NCI-H2227 treated with DMSO at 0.1 percent for 48 hours (cell line): ENCODE measurements at regions not wholly inside any gene's neighbourhood (a gene's known extent, or its start where the extent isn't known, plus 50 kb on each side); places are given as distances from the start of the nearest gene placed in this dataset.
A peak's percentile ranks its signal among the peaks of the same experiment; 100 is the strongest.

Experiments
- DNase-seq: peaks from one replicate; lab custom pipeline; 2025; lab: John Stamatoyannopoulos, UW

DNA sequence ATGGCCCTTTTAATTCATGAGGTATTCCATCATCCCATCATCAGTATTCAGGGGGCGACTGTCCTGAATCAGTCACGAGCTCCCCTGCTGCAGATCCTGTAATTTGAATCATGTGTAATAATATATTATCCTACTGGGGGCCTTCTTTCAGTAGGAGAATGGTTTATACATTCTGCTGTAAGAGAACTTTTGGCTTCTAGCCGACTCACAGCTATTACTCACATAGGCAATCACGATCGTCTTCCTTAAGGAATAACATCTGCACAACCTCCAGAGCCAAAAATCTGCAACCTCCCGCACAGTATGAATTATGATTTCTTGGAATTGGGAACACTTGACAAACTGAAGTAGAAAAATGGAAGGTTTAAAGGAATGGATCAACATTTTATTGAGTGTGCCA, 343.0 kb downstream of the USP25 start:
- no peak for DNase-seq

DNA sequence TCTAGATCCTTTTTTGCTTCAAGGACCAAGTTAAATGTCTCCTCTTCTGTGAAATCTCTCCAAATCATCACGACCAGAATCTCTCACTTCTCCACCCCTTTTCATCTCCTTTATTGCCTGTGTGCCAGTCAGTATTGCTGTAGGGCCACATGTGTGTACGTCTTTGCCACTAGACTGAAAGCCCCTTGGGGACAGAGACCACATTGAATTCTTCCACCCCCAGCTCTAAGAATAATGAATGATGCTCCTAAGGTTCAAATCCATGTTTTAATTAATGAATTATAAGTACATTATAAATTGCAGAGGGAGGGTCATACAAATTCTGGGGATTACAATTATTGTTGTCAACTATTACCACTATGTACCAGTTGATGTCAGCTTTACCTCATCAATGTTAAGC, 343.8 kb downstream of the USP25 start:
- no peak for DNase-seq

DNA sequence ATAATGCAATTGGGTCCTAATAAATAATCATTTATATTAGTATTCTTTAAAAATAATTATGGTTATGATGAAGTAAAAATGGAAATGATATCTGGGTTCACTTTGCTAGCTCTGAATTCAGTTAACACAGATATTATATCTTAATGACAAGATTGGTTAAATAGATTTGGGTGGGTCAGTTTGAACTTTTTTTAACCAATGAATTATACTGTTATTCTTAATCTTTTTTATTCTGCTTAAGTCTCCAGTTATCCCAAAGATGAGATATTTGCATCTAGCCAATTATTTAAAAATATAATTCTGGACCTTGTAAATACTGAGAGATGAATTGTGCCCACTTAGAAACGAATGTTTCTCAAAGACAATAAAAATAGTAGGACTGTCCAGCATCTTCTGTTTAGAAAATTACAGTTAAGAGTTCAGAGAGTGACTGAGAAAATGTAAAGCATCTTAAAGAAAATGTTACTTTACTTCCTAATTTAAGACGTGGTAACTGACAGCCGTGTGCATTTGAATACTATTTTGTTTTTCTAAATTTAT, 345.2 kb downstream of the USP25 start:
- DNase-seq = no peak

DNA sequence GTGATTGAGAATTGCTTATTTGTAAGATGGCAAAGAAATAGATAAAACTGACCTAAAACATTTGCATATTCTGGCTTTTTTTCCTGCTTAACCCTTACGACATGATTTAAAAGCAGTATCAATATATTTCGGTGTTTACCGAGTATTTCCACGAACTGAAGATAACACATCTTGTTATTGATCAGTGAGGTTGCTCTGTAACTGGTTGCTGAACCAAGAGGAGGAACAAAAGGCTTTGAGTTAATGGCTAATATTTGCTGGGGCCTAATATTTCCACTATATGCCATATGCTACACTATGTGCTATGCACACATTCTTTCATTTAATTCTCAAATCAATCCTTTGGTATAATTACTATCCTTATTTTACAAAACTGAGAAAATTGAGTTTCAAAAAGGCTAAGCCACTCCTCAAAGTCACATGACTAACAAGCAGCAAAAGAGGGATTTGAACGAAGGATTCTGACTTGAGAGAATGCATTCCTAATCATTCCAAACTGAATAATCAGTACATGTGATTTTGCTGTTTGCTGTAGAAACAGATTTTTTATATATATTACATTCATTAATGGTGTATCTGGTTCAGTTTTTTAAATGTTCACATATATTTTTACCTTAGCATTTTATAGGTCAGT, 346.0 kb downstream of the USP25 start:
- no peak for DNase-seq

DNA sequence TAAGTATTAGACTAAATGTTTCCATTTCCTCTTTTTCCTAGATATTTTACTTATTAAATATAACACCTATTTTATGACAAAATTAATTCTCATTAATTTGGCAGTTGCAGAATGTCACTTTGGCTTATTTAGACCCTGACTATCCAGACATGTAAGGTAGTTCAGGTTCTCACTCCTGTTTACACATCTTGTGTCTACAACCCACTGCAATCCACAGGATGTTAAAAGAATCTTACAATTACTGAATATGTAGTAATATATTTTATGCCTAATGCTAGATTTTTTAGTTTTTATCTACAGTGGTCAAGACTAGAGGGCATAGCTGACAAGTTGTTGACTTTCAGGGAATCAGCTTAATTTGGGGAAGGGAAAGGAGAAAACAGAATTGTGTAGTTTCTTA, 346.7 kb downstream of the USP25 start:
- DNase-seq = no peak

DNA sequence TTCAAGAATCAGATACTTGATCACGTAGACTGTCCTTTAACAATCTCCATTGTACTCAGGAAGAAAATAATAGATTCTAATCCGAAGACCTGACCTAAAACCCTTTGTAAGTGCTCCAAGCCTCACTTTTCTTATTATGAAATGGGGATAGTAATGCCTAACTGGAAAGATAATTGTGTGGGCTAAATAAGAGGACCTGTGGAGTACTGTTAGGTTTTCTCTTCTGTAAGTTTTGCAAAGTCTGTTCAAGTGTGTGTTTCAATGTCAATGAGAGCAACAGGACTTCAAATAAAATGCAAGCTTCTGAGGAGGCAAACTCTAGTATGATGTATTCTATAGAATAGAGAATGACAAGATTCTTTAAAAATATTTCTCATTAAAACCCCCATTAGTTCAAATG, 348.6 kb downstream of the USP25 start:
- no peak for DNase-seq

DNA sequence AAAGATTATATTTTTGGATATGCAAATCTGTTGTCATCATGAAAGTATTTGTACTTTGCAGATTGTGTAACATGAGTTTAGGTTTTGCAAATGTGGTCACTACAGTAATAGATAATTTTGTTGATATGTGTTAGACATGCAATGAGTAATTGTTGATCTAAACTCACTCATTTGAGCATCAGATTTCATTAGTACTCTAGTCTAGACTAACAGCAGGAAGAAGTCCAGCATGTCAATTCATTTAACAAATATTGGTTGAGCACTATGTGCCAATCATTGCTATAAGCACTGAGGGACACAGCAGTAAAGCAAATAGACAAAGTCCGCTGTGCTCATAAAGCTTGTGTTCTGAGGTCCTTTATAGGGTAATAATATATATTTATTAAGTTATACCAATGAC, 350.0 kb downstream of the USP25 start:
- no peak for DNase-seq

DNA sequence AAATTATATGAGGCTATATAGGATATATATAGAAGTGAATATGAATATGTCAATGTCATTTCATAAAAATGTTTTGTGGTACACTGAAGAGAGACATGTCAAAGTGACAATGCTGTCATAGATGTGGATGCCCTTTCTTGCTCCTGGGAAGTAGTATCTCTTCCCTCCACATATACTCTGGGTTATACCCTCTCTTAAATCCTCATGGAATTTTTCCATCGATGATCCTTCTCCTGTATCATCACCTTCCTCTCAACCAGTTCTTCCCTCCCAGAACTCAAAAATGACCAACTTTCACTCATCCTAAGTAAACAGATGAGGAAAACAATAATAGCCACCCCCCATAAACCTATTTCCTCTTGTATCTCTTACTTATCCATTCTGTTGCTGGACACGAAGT, 351.5 kb downstream of the USP25 start:
- no peak for DNase-seq

DNA sequence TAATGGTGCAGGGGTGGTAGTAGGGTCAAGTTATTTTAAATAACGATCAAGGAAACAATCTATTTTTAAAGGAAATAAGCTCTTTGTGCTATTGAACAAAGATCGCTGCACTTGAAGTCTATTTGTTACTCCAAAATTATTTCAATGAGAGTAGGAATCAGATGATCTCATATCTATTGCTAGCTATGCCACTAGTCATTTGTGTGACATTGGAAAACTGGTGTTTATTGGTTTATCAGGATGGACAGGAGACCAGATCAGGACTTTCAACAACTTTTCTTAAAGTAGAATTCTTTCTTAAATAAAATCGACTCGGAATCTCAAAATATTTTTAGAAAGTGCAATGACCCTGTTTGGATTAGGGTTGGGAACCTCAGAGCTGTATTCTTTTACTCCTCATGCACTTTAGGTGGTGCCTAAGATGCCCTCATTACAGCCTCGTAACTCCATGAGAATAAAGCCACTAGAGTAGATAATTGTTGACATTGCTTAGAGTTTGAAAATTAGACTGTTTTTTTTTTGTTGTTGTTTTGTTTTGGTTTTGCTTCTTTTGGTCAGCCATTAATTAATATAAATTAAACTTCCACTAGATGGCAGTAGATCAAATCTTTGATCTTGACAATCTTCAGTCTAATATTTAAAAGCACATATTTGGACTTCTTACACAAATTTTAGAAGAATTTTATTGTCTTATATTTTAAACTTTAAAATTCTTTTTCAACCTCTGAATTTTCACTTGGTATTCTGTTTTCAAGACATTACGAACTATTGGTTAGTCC, 352.4 kb downstream of the USP25 start:
- DNase-seq = peak; percentile 4

DNA sequence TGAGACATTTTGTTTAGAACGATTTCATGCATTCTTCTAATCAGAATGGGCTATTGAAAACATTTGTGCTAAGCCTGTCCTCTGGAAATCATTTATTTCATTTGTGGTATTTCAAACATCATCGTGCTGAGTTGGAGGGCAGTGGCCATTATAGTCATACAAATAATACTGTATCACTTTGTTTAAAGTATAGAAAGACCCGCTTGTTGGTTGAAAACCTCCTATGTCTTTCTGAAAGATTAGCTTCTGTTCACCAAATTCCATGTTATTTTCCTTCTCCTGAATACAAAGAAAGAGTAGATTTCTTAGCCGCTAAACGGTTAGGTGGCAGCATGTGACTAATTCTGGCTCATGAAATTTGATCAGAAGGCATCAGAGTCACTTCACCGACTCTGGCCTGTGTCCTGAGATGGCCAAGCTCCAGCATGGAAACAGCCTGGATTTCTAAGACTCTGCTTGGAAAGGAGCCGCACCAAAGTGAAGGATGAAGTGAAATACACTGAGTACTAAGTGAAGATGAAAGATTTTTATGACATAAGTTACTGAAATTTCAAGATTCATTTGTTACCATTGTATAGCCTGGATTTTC, 355.1 kb downstream of the USP25 start:
- DNase-seq = no peak

DNA sequence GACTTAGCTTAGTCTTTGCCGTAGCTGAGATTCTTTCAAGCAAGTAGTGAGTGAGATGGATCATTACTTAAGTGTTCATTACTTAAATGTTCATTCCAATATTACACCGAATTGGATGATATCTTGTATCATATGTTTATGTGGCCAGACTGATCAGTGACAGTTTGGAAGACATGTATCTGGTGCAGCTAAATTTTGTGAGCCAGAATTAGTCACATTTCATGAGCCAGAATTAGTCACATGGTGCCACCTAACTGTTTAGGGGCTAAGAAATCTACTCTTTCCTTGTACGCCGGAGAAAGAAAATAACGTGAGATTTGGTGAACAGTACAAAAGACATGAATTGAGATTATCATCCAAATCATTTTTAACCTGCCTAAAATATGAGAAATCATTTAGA, 355.6 kb downstream of the USP25 start:
- DNase-seq = no peak

DNA sequence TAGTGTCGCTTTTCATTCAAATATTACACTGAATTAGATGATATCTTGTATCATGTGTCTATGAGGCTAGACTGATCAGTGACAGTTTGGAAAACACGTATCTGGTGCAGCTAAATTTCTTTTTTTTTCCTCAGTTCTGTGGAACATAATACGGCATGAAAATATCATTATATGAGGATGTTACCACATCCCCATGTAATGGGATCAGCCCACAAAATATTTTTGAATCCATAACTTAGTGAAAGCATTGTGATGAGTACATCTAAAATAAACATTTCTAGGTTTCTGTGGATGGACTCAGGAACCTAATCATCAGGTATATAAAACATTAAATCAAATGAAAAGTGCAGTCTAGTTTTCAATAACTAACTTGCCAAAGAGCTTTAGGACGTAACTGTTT, 356.3 kb downstream of the USP25 start:
- DNase-seq = no peak

DNA sequence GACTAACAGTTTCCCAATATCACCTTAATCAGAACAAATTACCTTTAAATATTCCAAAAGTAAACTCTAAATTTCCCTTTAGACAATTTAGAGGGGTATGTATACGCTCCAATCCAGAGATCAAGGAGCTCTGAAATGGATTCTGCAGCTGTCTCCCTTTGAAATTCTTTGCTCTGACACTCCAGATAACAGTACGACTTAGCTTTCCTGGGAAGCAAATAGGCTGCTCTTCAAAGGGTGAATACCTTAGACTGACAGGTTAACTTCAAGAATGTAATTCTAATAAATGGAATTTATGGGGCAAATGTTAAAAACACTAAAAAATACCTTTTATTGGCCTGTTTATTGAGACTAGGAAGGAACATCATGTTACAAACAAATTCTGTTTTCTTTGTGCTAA, 357.2 kb downstream of the USP25 start:
- no peak for DNase-seq

DNA sequence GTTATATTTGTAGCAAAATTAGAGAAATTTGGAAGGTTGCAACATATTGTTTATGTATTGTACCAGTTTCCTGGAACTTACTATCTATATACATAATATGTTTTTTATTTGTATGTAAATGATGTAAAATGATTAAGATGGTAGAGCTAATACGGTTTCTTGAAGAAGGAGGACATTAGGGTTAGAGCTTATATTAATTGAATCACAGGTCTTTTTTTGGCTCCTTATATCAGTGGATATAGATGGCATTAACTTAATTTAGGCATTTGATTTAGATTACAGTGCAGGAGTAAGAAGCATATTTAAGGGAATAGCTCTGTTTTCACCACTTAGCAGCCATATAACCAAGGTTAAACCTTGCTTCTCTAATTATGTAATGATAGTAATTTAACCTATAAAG, 357.7 kb downstream of the USP25 start:
- no peak for DNase-seq

DNA sequence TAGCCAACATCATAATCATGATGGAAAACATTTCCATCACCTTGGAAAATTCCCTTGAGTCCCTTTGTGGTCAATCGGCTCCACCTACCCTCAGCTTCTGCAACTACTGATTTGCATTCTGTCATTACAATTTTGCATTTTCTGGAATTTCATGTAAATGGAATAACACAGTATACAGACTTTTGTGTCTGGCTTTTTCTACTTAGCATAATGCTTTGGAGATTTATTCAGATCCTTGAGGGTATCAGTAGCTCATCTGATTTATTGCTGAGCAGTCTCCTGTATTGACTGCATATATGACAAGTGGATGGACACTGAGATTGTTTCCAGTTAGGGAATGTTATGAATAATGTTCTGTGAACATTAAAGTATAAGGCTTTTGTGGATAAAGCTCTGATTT, 358.3 kb downstream of the USP25 start:
- DNase-seq = no peak

DNA sequence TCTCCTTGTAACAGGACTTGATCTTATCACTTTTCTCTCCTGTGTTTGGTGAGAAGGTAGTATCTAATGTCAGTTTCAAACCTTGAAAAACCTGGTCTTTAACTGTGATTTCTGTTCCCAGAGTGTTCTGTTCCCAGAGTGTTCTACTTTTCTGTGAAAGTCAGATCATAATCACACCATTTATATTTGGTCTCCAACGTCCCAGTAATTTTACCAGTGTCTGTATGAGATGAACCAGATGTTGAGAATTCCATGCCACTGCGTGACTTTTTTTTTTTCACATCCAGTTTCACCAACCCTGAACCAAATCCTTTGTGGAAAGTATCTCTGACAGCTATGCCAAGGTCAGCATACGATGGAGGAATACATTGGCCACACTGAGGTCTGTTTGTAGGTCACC, 365.2 kb downstream of the USP25 start:
- no peak for DNase-seq

DNA sequence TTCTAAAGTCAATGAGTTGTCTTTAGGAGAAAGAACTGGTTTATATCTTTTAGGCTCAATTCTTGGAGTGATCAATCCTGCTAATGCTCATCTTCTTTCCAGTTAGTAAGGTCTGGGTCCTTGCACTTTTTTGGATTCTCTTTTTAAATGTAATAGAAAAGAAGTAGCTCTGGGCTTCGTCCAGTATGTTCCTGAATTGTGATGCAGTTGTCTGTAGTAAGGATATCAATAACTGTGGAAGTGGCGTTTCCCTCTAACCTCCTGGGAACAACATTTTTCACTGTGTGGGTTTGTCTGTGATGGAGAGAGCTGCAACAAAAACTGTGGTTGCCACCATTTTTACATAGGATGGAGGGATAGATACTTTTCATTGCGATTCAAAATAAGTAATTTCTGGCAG, 367.2 kb downstream of the USP25 start:
- DNase-seq = no peak

DNA sequence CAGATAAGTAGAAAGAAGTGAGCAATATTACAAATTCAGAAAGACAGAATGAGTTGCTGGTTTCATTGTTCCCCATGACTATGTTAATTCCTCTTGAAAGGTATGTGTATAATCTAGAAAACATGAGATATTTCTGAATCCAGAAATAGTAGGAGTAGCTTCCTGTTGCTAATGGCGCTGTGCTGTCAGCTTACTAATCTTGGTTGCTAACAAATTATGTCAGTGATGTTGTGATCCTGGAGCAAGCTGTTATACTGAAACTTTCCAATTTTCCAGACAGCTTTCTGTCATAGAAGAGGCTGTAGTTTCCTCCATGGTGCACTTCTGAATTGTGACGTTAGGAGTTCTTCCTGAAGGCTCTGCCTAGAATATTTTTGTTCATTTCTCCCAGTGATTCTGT, 372.3 kb downstream of the USP25 start:
- no peak for DNase-seq

DNA sequence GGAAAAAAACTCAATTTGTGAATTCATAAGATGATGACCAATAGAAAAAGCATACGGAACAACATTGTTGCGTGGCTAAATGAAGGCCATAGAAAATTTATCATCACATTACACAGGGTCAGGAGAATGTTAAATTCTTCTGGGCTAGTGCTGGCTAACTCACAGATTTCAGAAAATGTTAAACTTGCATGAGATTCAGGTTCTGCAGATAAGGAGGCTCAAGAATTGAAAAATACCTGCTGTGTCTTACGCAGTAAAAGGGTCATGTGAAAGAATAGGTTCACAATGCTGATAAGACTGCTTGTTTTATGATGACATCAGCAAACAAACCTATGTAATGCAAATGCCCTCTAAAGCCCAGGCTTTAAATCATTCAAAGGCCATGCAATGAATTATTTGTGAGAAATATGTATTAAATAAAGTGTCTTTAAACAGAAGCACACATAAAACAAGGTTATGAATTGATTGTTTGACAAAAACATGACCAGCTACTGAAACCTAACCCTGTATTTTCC, 378.8 kb downstream of the USP25 start:
- no peak for DNase-seq

DNA sequence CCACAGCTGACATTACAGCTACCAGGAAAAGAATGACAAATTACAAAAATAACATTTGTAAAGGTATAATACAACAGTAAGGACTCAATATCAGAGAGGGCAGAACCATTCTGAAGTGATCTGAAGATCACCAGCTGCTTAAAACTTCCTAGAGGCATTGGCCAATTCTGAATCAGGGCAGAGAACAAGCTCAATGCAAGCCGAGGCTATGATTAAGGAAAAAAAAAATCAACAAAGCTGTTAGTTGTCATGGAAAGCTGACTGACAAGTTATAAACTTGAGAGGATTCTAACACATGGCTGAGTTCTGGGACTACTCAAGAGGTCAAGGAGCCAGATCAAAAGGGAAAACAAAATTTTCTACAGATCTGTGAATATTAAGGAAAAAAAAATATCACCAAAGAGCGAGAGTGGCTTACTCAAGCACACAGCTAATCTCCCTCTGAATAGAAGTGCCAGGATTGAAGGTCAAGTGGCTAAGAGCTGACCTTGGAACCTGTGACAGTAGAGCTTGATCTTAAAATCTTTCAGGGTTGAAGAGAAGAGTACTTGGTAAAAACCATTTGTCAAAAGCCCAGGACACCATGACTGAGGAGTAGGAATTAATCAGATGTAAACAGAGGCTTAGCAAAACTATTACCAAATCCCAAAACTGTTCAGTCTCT, 383.4 kb downstream of the USP25 start:
- no peak for DNase-seq

DNA sequence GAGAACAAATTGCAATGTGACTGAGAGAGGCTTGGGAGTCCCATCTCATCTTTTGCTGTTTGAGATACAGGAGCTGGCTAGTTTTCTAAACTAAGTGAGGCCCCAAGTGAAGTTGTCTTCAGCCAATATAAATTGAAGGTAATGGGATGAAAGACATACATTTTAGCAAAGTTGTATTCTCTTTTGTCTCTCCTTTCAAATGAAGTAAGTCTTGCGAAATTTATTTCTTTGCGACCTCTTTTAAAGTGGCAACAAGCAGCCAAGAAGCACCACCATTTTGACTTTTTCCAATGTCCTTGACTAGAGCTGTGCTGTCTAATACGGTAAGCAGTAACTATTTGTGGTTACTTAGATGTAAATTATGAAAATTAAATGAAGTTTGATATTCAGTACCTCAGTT, 385.7 kb downstream of the USP25 start:
- DNase-seq = no peak

DNA sequence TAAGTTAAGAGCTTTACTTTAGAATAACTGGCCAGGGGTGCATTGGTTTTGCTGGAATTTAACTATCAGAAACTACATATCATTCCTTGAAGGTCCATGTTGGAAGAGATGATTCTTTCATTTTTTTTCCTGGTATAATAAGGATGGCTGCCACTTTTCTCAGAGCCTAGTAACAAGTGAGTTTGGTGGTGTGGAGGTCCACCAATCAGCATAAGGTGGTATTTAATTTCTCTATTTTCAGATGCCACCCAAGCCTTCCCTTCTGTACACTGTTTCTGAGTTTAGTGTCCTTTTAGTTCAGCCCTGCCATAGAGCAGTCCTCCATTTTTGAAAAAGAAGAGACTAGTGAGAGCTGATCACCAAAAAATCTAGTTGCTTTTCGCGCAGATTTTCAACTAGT, 386.3 kb downstream of the USP25 start:
- no peak for DNase-seq

DNA sequence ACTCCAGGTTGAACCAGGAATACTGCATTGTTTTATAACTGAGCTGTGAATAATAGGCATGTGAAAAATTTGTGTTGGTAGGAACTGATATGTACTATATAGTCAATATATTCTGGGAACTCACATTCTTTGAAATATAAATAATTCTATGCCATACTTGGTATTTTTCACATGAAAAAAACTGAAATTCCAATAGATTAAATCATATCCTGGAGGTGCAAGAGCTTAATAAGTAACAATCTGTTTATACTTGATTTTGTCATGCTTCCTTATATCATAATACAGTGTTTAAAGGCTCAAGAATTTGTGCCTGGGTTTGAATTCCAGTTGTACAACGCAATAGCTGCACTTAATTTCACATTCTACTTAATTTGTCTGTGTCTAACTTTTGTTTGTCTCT, 387.0 kb downstream of the USP25 start:
- no peak for DNase-seq
